ENCODE measurements at regions not wholly inside any gene's neighbourhood (a gene's known extent, or its start where the extent isn't known, plus 50 kb on each side); places are given as distances from the start of the nearest gene placed in this dataset.
A peak's percentile ranks its signal among the peaks of the same experiment; 100 is the strongest.

DNA sequence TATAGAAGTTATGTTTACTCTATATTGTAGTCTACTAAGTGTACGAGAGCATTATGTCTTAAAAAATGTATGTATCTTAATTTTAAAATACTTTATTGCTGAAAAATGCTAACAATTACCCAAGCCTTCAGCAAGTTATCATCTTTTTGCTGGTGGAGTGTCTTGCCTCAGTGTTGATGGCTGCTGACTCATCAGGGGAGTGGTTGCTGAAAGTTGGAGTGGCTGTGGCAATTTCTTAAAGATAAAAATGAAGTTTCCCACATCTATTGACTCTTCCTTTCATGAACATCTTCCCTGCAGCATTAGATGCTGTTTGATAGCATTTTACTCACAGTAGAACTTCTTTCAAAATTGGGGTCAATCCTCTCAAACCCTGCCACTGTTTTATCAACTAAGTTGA, 95.8 kb downstream of the CDC7 start:
- TF ChIP-seq, protein P1, sequence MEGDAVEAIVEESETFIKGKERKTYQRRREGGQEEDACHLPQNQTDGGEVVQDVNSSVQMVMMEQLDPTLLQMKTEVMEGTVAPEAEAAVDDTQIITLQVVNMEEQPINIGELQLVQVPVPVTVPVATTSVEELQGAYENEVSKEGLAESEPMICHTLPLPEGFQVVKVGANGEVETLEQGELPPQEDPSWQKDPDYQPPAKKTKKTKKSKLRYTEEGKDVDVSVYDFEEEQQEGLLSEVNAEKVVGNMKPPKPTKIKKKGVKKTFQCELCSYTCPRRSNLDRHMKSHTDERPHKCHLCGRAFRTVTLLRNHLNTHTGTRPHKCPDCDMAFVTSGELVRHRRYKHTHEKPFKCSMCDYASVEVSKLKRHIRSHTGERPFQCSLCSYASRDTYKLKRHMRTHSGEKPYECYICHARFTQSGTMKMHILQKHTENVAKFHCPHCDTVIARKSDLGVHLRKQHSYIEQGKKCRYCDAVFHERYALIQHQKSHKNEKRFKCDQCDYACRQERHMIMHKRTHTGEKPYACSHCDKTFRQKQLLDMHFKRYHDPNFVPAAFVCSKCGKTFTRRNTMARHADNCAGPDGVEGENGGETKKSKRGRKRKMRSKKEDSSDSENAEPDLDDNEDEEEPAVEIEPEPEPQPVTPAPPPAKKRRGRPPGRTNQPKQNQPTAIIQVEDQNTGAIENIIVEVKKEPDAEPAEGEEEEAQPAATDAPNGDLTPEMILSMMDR (IDR thresholded peaks at IDR 0.05): no peak
- TF ChIP-seq POLR2A (IDR thresholded peaks at IDR 0.05): no peak
- intact Hi-C loops (cut with DNase I): no loop called here
- DNase-seq (no peak), ATAC-seq (no peak)
- Histone ChIP-seq H3K27me3 (no peaks in the 10 kb centered on the region), H3K4me3 (no peak overlapping the region), H3K4me1 (no peaks in the 10 kb centered on the region), H3K9me3 (no peaks in the 10 kb centered on the region), H3K27ac (no peak overlapping the region), H3K36me3 (replicated peaks in 1 of 2; ENCODE audit: insufficient read depth in 1 of 2, low read depth in 2 of 2) (no peaks in the 10 kb centered on the region)
- 75 to 89% methylated on average over 1 of the region's 1 CpG for WGBS, 2 donors

DNA sequence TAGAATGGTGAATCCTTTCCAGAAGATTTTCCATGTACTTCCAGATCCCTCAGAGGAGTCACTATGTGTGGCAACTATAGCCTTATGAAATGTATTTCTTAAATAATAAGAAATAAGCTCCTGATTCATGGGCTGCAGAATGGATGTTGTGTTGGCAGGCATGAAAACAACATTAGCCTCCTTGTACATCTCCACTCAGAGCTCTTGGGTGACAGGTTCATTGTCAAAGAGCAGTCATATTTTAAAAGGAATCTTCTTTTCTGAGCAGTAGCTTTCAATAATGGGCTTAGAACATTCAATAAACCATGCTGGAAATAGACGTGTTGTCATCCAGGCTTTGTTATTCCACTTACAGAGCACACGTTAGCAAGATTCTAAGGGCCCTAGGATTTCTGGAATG, 96.6 kb downstream of the CDC7 start:
- TF ChIP-seq, protein P1 (IDR thresholded peaks at IDR 0.05): no peak
- TF ChIP-seq POLR2A (IDR thresholded peaks at IDR 0.05): no peak
- ATAC-seq: no peak
- DNase-seq: no peak
- Histone ChIP-seq H3K9me3 (no peaks in the 10 kb centered on the region), H3K27me3 (no peaks in the 10 kb centered on the region), H3K36me3 (replicated peaks in 1 of 2; ENCODE audit: insufficient read depth in 1 of 2, low read depth in 2 of 2) (no peaks in the 10 kb centered on the region), H3K27ac (no peak overlapping the region), H3K4me1 (no peaks in the 10 kb centered on the region), H3K4me3 (no peak overlapping the region)
- 66 to 78% methylated on average over 2 of the region's 2 CpGs for WGBS, 2 donors
- intact Hi-C loops (cut with DNase I): no loop called here

DNA sequence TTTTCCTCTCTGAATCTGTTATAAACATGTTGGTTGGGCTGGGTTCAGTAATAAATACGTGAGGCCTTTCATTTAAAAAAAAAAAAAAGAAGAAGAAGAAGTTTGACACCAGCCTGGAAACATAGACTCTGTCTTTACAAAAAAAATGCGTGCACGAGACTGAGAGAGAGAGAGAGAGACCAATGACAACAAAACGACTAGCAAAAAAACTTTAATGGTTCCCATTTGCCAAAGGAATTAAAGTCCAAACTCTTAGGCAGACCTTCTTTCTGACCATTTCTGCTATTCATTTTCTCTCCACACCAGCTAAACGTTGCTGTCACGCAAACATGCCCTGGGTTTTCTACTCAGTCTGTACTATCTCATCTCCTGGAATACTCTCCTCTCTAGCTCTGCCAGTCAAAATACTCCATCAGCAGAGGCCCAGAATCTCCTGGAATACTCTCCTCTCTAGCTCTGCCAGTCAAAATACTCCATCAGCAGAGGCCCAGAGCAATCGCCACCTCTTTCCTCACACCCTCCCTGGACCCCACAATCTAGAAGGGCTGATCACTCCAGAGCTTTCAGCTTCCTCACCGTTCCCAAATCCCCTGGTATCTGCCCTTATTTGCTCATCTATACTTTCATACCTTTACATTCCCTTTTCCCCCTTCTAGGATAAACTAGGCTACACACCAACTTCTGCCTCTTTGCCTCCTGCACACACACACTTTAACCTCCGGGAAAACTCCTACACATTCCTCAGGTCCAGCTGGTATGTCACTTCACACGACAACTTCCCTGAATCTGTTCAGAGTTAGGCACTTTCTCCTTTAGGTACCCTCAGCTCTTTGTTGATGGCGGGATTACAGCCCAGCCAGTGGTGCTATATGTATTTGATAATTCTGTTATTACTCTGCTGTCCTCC, 100.0 kb downstream of the CDC7 start:
- DNase-seq (no peak), ATAC-seq (no peak)
- no peaks in the 10 kb centered on the region for H3K9me3 ChIP-seq
- no peaks in the 10 kb centered on the region for H3K4me1 ChIP-seq
- intact Hi-C loops (cut with DNase I): no loop called here
- no peaks in the 10 kb centered on the region for H3K27me3 ChIP-seq
- no peak overlapping the region for H3K4me3 ChIP-seq
- H3K27ac ChIP-seq: no peak overlapping the region
- TF ChIP-seq, protein P1 (IDR thresholded peaks at IDR 0.05): no peak
- no peak for TF ChIP-seq POLR2A (IDR thresholded peaks at IDR 0.05)
- 62 to 65% methylated on average over 11 of the region's 11 CpGs for WGBS, 2 donors
- no peaks in the 10 kb centered on the region for H3K36me3 ChIP-seq (replicated peaks in 1 of 2; ENCODE audit: insufficient read depth in 1 of 2, low read depth in 2 of 2)

DNA sequence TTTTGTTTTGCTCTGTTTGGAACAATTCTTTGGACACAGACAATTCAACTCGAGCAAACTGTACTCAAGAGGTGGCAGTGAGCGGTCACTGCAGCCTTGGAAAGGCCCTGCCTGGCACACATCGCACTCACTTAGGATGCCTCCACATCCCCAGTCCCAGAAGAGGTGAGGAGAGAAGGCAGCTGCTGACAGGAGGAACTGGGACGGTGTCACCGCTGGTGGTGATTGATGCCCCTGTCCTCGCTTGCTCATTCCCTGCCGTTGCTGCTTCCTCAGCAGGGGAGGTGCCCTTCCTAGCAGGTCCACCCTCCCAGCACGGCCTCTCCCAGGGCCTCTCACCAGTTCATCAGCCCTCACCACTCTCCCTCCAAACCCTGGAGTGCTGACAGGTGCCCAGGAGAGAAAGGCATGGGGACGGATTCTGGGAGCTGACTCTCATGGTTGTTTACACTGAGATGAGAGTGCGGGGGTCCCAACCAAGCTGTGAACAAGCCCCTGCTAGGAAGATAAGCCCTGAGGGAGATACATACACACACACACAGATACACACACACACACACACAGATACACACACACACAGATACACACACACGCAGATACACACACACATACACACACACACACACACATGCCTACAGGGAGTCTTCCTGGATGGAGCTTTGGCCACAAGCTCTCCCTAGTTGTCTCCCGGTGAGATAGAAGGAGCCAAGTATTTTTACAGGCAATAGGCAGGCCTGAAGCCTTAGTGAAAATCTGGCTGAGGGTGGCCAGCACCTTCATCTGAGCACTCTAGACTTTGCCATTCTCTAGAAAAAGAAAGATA, 101.1 kb downstream of the CDC7 start:
- Histone ChIP-seq H3K4me1 (no peaks in the 10 kb centered on the region), H3K9me3 (no peaks in the 10 kb centered on the region), H3K36me3 (replicated peaks in 1 of 2; ENCODE audit: insufficient read depth in 1 of 2, low read depth in 2 of 2) (no peaks in the 10 kb centered on the region), H3K4me3 (no peak overlapping the region), H3K27ac (no peak overlapping the region), H3K27me3 (no peaks in the 10 kb centered on the region)
- ATAC-seq: no peak
- TF ChIP-seq POLR2A (IDR thresholded peaks at IDR 0.05): no peak
- TF ChIP-seq, protein P1 (IDR thresholded peaks at IDR 0.05): no peak
- intact Hi-C loops (cut with DNase I): no loop called here
- peak in 1 of 4 donors; percentile 16 for DNase-seq
- WGBS, 2 donors: 66 to 78% methylated on average over 12 of the region's 12 CpGs

Data from body of pancreas (tissue), 4 donors.